GM12873 (cell line): ENCODE measurements at regions not wholly inside any gene's neighbourhood (a gene's known extent, or its start where the extent isn't known, plus 50 kb on each side); places are given as distances from the start of the nearest gene placed in this dataset.

Experiments used
- TF ChIP-seq, protein P1 (sequence below): IDR thresholded peaks from 2 replicates; pipeline ENCODE4 v1.5.1; 2012; ENCODE audit warnings: low read depth, mild to moderate bottlenecking, moderate library complexity, low read length, control low read depth; ENCODE audit not compliant: insufficient read depth; ENCODE audit errors: missing control alignments

DNA sequence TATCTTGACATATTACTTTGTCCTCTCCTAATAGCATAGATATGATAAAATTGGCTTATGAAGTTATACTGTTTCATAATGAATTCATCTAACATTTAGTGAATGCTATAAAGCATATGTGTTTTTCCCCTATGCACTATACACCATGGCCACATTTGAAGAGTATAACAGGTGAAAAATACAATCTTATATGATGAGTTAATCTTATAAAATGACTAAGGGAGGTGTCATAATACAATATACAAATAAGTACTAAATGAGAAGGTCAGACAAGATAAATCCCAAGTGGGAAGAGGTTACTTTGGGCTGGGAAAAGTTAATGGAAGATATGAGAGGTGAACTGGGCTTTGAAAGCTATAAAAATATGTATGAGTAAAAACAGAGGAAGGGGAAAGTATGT lies 174.4 kb downstream of the PCSK1 start:
- TF ChIP-seq, protein P1, sequence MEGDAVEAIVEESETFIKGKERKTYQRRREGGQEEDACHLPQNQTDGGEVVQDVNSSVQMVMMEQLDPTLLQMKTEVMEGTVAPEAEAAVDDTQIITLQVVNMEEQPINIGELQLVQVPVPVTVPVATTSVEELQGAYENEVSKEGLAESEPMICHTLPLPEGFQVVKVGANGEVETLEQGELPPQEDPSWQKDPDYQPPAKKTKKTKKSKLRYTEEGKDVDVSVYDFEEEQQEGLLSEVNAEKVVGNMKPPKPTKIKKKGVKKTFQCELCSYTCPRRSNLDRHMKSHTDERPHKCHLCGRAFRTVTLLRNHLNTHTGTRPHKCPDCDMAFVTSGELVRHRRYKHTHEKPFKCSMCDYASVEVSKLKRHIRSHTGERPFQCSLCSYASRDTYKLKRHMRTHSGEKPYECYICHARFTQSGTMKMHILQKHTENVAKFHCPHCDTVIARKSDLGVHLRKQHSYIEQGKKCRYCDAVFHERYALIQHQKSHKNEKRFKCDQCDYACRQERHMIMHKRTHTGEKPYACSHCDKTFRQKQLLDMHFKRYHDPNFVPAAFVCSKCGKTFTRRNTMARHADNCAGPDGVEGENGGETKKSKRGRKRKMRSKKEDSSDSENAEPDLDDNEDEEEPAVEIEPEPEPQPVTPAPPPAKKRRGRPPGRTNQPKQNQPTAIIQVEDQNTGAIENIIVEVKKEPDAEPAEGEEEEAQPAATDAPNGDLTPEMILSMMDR = no peak

DNA sequence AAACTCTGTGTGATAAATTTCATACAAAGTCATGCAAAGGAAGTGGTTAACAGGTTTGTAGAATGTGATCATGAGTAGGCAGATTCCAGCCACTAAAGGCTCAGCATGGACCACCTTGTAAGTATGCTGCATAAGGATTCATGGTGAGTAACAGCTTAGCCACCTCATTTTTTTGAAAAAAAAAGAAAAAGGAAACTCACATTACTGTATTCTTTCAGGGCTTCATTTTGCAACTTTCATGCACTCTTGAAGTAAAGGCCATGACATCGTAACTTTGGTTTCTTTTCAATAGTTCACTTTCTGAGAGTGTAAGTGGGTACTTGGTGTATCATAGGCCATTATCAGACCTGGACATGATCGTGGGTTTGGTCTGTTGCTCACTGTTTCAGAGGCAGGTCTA lies 175.1 kb downstream of the PCSK1 start:
- TF ChIP-seq, protein P1 = no peak

DNA sequence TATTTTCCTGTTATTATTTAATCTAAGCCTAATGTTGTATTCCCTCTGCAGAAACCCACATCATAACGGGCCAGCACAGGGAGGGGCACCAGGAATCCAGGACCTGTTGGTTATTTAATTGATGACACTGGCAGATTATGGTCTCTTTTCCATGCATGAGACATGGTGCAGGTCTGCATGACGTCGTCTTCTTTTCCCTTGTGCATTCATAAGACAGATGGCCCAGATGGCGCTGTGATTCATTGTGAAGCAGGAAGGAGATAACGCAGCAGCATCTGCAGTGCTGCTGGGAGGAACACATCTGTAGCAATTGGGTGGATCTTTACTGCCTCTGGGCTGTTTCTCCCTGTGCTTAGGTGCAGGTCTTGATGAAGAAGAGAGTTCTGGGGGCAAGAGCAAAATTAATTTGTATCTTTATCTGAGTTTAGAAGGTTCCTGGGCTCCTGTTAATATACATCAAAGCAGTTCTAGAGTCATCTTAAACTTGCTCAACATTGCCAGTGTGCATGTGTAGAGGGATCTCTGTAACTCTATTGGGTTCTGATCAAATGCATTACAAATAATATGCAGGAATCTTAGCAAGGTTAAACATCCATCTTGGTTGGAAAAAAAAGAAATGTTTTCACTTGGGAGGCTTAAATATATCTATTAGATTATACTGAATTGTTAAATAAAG lies 176.1 kb downstream of the PCSK1 start:
- TF ChIP-seq, protein P1 = peak; percentile 30

DNA sequence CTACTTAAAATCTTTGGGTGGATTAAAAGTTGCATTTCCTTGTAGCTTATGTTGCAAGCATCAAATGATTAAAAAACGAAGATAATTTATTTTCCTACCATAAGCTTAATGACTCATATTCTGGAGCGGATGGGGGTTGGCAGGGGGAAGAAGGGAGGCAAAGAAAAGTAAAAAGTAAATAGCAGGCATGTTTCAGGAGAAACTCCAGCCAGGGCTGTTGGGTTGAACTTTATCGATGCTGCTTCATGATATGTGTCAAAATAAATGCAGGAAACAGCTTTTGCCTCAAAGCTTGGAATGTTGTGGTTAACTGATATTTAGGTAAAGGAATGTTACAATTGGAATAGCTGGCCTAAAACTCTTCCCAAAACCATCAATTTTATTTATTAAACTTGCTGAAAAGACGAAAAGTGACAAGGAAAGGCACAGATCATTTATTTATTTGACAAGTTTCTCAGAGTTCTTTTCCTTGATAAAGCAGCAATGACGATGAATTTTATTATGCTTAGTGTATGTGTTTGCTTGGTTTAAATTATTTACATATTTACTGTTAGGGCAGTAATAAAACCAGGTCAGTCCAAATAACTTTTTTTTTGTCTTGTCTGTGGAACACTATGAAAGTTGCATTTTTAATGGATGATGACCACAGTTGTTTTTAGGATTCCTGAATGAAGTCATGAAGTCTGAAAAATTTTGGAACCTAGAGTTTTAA lies 177.9 kb downstream of the PCSK1 start:
- TF ChIP-seq, protein P1 = no peak

DNA sequence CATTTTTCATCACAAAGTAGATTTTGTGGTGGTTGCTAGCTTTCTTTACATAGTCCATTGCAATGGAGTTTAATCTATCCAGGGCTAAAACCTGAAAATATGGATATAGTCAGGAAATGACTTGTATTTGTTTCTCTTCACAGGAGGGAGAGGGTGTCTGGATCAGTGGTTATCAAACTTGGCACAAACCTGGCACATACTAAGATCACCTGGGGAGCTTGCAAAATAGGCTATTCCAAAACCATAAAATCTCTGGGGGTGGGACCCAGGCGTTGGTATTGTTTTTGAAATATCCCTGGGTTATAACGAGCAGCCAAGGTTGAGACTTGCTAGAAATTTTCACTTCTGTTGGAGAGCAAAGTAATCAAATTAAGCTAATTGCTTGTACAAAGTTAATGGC lies 179.9 kb downstream of the PCSK1 start:
- TF ChIP-seq, protein P1 = no peak

DNA sequence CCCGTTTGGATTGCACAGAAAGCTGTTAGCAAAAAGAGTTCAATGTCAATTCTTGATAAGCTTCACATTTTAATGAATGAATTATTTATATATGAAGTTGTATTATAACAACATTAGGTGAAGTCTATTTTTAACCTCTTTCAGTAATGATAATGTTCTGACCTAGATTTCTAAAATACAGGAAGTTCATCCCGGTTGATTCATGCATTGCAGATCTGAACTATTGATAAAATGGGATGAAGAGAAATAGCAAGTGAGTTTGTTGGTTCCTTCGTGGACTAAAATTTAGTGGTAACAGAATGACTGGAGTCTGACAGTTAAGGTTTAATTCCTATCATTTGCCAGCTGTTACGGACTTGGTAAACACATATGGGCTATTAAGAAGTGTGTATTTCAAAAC lies 180.5 kb downstream of the PCSK1 start:
- TF ChIP-seq, protein P1 = no peak

DNA sequence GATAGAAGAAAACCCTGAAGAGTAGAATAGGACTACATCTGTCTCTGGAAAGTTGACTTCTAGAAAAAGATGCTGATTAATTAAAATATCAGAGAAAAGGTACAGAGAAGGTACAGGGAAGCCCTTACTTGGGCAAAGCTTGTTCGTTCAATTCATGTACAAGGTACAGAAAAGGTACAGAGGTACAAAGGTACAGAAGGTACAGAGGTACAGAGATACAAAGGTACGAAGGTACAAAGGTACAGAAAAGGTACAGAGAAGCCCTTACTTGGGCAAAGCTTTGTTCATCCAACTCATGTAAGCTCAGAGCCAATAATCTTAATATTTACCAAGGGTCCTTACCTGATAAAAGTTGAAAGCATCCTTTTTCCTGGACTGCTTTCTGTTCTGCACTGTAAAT lies 182.3 kb downstream of the PCSK1 start:
- TF ChIP-seq, protein P1 = no peak
